ENCODE measurements at regions not wholly inside any gene's neighbourhood (a gene's known extent, or its start where the extent isn't known, plus 50 kb on each side); places are given as distances from the start of the nearest gene placed in this dataset.

DNA sequence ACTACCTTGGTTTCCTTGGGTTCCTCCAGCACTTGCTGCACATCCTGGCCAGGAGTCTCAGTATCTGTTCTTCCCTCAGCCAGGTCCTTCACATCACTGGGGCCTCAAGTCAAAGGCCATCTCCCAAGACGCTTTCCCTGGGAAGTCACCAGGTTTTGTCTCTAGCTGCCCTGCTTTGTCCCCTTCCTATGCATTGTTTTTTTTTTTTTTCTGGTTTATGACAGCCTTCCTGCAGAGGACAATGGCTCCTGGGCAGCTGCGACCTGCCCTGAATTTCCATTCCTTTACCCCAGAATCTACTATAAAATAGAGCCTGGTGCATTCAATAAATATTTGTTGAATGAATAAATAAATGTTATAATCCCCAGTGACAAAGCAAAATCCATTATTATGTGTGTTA lies 687.3 kb downstream of the QKI start:
- TF ChIP-seq, protein P1, sequence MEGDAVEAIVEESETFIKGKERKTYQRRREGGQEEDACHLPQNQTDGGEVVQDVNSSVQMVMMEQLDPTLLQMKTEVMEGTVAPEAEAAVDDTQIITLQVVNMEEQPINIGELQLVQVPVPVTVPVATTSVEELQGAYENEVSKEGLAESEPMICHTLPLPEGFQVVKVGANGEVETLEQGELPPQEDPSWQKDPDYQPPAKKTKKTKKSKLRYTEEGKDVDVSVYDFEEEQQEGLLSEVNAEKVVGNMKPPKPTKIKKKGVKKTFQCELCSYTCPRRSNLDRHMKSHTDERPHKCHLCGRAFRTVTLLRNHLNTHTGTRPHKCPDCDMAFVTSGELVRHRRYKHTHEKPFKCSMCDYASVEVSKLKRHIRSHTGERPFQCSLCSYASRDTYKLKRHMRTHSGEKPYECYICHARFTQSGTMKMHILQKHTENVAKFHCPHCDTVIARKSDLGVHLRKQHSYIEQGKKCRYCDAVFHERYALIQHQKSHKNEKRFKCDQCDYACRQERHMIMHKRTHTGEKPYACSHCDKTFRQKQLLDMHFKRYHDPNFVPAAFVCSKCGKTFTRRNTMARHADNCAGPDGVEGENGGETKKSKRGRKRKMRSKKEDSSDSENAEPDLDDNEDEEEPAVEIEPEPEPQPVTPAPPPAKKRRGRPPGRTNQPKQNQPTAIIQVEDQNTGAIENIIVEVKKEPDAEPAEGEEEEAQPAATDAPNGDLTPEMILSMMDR (IDR thresholded peaks at IDR 0.05; ENCODE audit: control extremely low read depth, extremely low read depth, low read depth, missing control alignments), result no peak
- CTCF ChIA-PET, result no interaction called here
- no peak for DNase-seq (ENCODE audit: extremely low spot score)
- POLR2A ChIA-PET, result no interaction called here

DNA sequence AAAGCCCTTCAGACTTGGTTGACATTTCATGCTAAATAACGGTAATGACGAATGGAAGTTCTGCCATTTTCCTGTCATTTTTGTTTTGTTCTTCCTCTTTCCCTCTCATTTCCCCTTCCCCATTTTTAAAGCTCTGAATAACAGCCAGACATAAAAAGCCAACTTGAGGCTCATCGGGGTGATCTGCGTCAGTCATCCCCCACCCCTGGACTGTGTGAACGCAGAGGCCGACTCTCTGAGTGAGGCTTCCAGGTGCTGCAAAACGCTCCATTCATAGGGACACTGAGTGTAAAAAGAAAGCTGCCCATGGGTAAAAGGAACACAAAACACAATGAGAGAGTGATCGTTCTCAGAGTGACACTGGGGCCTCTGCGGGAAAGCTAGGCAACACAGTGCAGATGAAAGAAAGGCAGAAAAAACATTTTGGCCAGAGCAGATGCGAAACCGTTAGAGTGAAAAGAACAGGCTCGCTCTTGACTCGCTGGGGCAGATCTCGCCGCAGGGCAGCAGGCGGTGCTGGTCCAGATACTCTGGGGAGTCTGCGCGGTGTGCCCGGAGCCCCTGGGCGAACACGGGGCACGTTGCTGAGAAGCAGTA lies 684.8 kb downstream of the QKI start:
- no peak for DNase-seq (ENCODE audit: extremely low spot score)
- ChIA-PET CTCF (interaction anchor here (1.5 kb wide), 1 partner anchor 10 kb away, joined by 7 read pairs; no protein-coding TSS in a partner anchor), POLR2A (no interaction called here)
- TF ChIP-seq, protein P1 (IDR thresholded peaks at IDR 0.05; ENCODE audit: control extremely low read depth, extremely low read depth, low read depth, missing control alignments), result no peak

GRCh38 chr6:164098857-164099267 lies 684.3 kb downstream of the QKI start:
- ChIA-PET POLR2A (no interaction called here), CTCF (interaction anchor here (1.5 kb wide), 1 partner anchor 11 kb away, joined by 7 read pairs; no protein-coding TSS in a partner anchor)
- no peak for DNase-seq (ENCODE audit: extremely low spot score)
- TF ChIP-seq, protein P1 (IDR thresholded peaks at IDR 0.05; ENCODE audit: control extremely low read depth, extremely low read depth, low read depth, missing control alignments), result no peak

DNA sequence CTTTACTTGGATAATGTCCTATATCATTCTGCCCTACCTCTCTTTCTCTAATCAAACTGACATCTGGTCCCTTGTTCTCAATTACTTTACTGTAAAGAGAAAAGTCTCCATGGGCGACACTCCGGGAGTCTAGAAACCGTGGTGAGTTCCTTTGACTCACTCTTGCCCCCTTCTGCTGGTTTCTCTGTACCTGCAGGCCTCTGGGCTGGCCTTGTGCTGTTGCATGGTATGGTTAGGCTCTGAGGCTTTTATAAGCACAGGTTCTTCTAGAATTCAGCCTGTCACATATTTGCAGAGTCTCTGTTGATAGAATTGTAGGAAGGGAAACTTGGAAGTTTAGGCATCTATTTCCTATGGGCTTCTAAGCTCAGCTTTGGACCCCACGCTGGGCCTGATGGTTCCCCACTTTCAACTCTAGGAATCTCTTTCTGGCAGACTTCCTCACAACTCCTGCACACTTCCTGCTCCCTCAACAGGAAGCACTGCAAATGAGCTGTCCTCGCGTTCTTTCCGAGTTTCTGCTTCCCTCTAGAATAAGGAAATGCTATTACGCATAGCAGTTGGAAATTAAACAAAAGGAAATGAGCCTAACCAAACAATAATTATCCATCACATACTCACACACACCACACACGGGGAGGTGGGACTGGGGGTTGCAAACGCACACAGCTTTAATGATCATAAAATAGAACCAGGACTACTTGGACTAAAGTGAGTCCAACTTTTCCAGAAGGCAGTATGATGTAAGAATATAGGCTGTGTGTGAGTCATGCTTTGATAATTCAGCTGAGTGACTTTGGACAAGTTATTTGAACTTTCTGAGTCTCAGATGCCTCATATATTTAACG lies 683.3 kb downstream of the QKI start:
- CTCF ChIA-PET, result no interaction called here
- POLR2A ChIA-PET, result no interaction called here
- TF ChIP-seq, protein P1 (IDR thresholded peaks at IDR 0.05; ENCODE audit: control extremely low read depth, extremely low read depth, low read depth, missing control alignments), result no peak
- no peak for DNase-seq (ENCODE audit: extremely low spot score)

DNA sequence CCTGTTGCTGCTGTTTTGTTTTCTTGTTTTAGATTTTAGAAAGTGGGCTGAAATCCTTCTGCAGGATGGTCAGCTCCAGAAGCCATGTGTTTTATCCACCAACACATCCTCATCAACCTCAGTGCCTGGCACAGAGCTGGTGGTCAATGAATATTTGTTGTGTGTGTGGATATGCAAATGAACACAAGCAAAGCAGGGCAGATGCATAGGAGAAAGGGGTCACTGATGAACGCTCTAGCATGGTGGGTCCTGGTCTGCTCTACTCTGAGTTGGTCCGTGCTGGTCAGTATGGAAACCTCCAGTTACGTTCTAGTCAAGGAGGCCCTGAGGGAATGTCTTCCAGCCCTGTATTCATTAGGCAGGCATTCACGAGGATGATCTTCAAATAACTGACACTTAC lies 682.5 kb downstream of the QKI start:
- TF ChIP-seq, protein P1 (IDR thresholded peaks at IDR 0.05; ENCODE audit: control extremely low read depth, extremely low read depth, low read depth, missing control alignments), result no peak

GRCh38 chr6:164095056-164095455 lies 680.5 kb downstream of the QKI start:
- ChIA-PET POLR2A (no interaction called here), CTCF (interaction anchor here (0.7 kb wide), 1 partner anchor 15 kb away, joined by 3 read pairs; no protein-coding TSS in a partner anchor)
- no peak for DNase-seq (ENCODE audit: extremely low spot score)
- TF ChIP-seq, protein P1 (IDR thresholded peaks at IDR 0.05; ENCODE audit: control extremely low read depth, extremely low read depth, low read depth, missing control alignments), result no peak

More for the DNA sequence above, 682.5 kb downstream of the QKI start:
- ChIA-PET POLR2A (no interaction called here), CTCF (no interaction called here)
- no peak for DNase-seq (ENCODE audit: extremely low spot score)

Measured in GM10248 (cell line).